Putamen (tissue), 1 donor: ENCODE measurements at regions not wholly inside any gene's neighbourhood (a gene's known extent, or its start where the extent isn't known, plus 50 kb on each side); places are given as distances from the start of the nearest gene placed in this dataset.

Source experiments
- DNase-seq: peaks from one replicate; pipeline ENCODE4 v3.0.0-alpha.2; 2016; ENCODE audit warnings: low spot score

DNA sequence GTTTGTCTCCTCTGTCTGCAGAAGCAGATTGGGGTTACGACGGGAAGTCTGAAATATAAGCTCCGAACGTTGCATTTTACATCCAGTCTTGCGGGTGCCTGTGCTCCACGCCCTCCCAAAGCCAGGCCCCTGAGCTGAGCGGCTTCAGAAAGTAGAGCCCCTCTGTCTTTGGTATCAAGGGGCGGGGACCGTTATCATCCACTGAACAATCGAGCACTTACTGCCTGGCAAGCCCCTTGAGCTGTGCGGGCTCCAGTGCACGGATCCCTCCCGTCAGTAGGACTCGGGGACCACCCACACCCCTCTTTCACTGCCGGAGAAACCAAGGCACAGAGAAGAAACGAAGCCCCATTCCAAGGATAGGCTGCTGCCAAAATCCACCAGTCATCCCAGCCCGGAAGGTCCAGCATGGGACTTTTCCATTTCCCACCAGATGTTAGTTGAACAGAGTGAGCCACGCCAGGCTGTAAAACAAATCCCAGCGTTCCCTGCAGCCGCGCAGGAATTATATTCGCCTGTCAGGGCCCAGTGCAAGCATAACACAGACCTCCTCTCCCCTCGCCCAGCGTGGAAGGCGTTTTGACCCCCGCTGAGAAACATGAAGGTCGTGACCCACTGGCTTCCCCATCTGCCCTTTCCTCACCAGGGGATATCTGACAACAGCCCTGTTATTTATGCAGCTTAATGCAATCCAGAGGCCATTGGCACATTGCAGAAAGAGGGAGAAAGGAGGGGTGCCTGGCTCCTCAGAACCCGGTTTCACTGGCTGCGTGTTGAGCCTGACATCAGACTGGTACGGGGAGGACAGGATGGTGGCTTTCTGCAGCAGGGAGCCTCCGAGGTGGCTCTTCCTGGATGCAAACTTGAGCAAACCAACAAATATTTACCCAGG is 212.2 kb upstream of the FOXF1 start:
- no peak for DNase-seq

DNA sequence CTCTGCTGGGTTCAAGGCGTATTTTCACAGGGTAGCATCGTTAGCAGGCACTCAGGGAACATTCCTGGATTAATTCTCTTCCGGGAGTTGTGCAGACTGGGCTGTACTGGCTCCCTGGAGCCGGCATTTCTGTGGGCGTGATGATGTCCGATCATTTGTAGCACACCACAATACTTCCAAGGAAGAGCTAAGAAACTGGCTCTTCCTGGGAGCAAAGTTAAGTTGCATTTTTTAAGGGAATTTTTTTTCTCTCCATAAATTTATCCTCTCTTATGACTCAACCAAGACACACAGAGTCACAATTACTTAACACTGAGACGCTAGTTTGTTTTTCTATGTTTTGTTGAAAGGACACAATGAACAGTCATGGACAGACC is 211.6 kb upstream of the FOXF1 start:
- DNase-seq = no peak

DNA sequence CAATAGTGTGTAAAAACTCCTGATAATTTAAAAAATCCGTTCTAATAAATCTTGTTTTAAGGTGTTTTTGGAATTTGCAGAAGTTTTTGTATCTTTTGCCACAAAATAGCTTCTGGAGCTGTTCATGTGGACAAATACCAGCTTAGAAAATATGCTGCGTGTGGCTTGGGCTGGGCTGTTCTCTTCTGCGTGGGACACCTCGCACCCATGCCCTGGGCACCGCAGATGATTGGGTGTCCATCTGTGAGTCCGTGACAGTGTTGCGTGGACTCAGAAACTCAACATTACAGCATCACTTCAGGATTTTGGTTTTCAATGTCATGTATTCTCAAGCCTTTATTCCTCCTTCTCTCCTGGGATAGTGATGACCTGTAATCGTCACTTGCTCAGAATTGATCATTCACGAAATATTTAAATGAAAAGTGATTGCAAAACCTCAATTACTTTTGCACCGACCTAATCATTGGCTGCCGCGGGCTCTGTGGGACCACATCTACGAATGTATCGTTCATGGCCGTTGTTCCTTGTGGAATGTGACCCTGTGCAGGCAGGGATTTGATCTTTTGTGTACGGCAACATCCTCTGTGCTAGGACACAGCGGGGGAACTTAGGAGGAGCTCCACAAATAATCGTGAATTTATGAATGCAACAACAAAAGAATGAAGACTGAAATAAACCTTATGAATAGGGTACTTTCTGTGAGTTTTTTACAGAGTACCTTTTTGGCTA is 210.3 kb upstream of the FOXF1 start:
- no peak for DNase-seq

DNA sequence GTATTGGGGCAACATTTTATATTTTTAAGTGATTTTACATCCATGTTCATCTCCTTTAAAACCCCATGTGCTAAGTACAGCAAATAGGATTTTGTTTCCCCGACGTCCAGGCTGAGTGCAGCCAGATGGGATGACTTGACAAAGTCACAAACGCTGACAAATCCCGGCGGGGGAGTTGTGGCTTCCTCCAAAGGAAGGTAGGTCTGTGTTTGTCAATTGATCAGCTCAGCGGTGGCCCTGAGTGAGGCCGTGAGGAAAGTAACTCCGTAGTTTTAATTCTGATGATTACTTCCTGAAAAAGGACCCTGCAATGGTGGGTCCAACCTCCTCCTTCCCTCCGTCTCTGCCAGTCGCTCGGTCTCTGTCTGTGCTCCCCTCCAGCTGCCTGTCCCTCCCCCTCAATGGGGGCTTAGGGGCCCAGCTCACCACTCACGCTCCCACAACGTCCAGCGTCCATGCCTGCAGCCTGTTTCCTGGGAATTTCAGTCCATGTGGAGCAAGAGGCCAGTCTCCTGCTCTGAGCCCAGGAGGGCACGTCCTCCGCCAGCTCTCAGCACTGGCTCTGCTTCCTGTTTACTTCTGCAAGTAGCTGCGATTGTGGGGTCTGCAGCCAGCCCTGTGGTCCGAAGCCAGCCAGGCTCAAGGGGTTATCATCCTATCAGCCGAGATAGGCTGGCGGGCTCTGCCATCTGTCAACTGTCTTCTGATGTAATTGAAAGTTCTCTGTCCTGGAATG is 209.4 kb upstream of the FOXF1 start:
- DNase-seq = no peak

DNA sequence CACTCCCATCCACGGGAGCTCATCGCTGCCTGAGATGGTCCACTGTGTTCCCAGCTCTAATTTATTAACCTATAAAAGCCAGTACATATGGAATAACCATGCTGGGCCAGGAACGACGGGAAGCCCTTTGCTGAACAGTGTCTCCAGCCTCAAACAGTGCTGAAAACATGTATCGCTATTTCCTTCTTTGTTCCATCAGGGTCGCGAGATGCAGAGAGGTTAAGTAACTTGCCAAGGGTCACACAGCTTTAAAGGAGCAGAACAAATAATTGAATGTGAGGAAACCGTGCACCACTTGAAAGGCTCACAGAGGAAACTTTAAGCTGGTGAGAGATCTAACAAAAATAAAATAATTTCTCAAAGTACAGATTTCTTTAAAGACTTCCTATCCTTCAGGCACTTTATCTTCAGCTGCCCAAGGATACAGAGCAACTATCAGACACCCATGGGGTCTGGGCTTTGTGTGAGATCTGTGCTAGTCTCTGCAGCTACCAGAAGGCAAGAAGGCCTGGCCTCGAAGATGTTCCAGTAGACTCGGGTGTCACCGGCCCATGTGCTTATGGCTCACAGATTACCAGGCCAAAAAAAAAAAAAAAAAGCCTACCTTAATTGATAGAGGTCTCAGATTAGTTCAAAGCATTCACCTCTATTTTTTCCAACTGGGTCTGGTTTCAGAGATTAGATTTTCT is 207.8 kb upstream of the FOXF1 start:
- no peak for DNase-seq

DNA sequence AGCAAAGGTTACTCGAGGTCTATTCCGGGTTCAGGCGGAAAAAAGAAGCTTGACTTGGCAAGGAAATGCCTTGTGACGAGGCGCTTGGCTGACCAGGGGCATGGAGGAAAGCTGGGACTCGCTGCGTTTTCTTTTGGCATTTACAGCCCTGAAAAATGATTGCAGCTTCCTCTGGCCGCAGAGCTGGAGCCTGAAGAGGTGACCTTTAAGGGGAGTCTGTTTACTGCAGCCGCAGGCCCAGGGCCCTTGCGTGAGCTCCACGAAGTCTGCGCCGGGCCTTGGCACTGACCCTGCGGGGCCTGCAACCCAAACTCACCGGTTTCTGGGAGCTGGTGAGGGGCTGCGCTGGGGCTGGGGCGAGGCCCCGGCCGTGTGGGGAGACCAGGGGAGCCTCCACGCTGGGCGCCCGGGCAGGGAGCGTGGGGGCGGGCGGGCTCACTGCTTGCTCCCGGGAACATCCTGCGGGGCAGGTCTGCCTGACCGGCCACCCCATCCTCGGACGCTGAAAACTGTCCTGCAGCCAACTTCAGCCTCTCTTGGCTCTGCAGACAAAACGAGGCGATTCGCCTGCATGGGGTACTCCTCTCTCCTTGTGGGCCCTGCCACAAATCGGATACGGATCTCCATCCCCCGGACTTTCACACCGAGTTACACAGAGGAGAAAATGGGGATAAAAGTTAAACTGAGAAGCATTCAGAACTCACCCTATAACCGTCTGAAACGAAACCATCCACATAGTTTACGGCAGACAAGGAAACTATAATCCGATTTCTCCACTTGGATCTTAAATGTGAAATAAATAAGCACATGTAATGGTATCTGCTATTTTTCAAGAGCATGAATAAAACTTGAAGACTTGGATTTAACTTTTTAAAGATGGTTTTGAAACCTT is 206.3 kb upstream of the FOXF1 start:
- no peak for DNase-seq

DNA sequence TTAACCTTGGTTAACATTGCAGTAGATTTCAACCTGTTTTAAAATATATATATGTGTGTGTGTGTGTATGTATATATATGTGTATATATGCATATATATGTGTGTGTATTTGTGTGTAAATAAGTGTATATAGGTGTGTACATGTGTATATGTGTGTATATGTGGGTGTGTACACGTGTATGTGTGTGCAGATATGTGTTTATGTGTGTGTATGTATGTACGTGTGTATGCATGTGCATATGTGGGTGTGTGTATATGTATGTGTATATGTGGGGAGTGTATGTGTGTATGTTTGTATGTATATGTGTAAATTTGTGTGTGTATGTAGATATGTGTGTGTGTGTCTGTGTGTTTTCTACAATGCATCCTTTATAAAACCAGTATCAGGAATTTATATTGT is 205.5 kb upstream of the FOXF1 start:
- no peak for DNase-seq

DNA sequence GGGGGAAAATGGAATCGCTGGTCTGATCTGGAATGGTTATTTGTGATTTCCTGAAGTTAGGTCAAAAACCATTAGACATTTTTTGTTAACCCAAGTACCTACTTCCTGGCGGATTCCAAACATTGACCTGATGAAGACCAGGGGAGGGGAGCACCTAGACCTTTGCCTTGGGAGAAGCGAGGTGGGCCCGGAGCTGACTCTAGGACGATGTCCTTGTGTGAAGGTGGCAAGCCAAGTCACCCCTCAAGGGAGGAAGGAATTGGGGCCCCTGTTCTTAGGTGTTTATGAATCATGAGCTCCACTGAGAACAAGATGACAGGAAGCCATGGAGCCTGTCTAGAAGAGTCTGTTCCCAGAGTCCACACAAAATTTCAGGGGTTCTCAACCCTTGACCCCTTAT is 204.9 kb upstream of the FOXF1 start:
- DNase-seq = no peak

DNA sequence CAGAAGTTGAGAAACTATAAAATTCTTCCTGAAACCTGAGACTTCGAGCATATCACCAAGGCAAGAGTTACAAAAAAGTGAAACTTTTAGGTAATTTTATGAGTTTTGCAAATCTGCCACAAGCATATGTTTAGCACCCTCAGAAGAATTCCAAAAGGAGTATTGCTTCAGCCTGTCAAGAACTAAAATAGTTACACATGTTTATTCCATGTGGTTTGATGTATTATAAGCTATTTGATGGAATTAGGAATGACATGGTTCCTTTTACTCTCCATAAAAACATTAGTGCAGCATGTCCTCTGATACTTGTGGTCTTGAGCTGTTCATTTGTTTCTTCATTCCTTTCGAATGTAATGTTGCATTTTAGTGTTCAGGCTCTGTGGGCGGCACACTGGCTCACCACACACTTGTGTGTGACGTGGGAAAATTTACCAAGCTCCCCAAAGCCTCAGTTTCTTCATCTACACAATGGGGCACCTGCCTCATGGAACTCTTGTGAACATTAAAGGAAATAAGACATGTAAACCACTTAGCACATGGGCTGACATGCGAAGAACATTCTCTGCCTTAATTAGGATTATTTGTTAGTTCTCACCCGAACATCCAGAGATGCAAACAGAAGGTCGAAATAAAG is 204.2 kb upstream of the FOXF1 start:
- no peak for DNase-seq

DNA sequence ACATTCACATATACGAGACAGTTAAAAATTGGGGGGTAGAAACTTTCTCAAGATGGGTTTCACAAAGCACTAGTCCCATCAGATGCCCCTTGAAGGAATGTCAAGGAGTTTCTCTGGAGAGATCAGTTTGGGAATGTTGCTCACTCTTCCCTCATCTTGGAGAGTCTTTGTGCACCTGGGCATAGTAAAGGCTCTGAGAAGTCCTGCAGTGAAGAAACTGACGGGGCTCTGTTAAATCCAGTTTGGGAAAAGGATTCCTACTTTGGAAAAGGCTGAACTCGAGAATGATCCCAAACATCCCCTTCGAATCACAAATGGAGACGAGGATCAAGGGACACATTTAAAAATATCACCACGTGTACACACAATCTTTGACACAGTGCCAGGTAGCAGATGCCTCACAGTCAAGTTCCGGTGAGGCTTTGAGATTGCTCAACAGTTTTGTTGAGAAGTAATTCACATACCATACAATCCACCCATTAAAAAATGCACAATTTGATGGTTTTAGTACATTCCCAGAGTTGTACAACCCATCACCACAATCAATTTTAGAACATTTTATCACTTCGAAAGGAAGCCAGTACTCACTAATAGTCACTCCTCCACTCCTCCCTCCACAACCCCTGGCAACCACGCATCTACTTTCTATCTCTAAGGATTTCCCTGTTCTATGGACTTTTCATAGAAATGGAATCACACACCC is 203.4 kb upstream of the FOXF1 start:
- no peak for DNase-seq

DNA sequence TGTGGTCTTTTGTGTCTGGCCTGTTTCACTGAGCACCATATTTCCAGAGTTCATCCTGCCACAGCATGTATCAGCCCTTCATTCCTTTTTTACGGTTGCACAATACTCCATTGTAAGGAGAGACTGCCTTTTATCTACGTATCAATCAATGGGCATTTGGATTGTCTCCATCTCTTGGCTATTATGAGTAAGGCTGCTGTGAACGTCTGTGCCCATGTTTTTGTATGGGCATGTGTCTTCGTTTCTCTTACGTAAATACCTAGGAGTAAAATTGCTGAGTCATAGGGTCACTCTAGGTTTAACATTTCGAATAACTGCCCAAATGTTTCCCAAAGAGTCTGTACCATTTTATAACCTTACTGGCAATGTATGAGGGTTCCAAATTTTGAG is 202.8 kb upstream of the FOXF1 start:
- DNase-seq = no peak

DNA sequence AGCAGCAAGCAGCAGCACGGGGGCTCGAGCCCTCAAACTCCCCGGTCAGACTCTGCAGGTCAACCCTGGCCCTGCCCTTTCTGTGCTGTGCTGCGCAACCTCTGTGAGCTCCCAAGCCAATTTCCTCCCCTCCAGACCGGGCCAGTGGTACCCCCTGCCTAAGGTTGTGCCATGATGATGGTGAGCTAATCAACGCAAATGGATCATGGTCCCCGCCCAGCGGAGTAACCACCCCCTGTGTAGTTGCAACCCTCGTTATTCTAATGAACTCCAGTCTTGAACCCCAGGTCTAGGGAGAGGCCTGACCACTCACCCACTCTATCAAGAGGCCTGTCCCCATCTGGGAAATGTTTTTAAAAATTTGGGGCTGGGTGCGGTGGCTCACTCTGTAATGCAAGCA is 201.8 kb upstream of the FOXF1 start:
- no peak for DNase-seq

DNA sequence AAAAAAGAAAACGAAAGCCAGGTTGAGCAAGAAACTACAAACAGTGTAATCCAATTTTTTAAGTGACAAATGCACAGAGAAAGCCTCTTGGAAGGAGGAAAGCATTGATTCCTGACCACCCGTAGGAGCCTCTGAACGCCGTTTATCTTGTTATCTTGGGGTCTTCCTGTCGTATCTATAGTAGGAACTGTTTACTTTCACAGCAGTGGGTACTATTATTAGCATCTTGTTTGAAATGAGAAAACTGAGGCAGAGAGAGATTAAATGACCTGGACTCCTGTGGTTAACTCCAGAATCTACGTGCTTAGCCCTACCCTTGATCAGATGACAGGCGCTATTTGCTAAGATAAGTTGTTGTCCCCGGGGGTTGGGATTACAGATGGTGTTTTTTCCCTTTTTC is 196.7 kb upstream of the FOXF1 start:
- DNase-seq = no peak

DNA sequence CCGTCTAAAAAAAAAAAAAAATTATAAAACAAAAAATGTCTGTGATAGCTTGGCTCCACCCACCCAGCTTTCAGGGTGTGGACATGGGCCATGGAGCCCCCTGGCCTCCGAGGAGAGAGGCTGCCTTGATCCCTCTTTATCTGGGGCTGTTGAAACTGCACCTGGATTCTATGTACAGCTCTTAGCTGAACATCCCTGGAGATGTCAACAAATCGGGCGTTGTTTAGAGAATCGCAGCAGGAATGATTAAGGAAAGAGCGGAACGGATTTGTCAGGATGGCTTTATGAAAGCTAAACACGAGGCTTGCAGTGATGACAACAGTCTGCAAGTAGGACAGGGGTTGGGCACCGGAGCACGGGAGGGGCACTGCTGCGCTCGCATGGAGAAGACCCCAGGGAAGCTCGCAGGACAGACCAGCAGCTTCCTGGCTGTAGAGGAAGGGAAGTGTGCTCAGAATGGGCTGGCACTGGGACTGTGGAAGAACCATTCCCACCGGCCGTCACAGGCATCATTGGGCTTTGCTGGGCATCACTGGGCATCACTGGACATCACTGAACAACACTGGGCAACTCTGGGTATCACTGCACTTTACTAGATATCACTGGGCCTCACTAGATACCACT is 195.8 kb upstream of the FOXF1 start:
- no peak for DNase-seq

DNA sequence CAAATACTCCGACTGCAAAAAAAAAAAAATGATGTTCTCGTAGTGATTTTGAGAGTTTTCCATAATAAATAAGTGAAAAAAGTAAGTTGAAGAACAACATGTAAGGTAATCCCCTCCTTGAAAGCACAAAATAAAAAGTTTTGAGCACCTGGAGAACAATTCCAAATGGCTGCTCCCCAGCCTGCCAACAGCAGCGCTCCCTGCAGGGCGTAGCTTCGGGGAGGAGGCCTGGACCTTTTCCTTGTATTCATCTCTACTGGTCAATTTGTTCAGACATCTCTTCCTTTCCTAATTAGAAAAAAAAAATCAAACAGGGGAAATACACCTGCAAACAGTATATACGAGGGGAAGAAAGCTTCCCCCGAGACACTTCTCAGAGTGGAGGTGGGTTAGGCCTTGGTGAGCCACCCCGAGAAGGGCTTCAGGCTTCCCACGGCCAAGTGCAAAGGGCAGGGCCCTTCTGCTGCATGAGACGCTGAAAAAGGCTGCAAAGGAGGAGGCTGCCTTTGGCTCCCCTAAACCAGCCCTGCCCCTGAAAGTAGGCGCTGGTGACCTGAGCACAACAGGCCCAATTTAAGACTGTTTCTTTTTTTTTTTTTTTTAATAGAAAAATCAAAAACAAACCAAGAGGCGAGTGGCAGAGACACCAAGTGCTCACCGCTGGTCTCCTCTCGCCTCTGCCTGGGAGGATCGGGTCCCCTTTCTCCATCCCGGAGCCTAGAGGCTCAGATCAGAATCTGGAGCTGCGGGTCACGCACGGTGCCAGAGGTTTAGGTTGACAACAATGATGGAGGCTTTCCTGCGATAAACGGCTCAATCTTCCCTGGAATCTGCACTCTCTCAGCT is 193.1 kb upstream of the FOXF1 start:
- DNase-seq = no peak

DNA sequence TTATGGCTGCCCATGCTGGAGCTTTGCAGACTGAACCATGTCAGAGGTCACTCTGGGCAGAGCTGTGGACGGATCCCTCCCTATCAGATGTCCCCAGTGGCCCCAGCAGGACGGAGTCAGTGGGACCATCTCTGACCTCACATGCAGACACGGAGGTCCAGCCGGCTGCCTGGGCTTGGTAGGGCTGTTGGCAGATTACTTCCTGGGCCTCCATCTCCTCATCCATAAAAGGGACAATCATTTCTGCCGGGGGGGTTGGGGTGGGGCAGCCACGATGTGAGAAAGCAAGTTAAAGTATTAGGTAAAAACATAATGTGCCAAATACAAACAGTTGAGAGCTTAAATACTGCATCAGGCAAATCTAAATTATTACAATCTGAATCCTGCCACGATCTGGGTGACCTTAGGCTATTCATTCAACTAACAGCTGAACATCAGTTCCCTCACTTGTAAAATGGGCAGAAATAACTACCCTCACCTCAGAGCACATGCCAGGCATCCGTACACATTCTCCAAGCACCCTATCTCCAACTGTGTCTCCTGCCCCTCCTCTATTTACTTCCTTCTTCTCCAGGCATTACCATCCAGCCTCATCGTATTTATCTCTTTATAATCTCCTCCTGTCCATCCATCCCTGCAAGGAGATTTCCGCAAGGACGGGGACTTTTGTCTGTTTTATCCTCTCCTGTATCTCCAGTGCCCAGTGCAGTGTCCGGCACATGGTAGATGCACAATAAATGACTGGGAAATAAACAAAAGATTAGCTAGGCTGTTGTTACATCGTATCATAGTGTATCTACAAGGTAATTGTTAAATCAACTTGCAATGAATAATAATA is 192.3 kb upstream of the FOXF1 start:
- DNase-seq = no peak

DNA sequence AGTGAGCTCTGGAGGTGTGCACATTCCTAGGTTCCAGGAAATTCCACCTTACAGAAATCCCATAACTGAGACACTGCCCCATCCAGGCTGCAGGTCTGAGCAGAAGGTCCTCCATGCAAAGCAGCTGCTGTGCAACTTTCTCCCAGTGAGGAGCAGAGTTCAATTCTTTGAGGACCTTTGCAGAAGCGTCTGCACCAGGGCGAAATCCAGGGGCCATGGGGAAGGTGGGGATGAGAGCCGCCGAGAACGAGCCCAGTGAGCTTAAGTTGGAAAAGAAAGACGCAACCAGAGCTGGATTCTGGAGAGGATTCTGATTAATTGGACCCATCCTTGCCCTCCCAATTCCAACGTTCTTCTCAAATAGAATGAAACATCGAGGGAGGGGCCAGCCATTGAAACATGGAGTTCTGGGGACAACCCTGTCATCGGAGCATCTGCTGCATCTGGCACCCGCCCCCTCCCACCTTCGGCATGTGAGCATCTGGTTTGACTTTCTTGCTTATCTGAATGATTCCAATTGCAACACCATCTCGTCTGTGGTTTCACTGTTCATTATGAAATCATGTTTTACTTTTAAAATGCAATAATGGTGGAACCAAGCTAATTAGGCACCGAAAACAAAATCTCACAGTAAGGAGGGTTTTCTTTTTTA is 190.6 kb upstream of the FOXF1 start:
- no peak for DNase-seq
